Trophoblast cell (in vitro differentiated cells and primary cell): ENCODE measurements at regions not wholly inside any gene's neighbourhood (a gene's known extent, or its start where the extent isn't known, plus 50 kb on each side); places are given as distances from the start of the nearest gene placed in this dataset.
A peak's percentile ranks its signal among the peaks of the same experiment; 100 is the strongest.

Source experiments
- DNase-seq, 2 donors: peaks; one replicate each; pipeline ENCODE4 v3.0.0-alpha.2; 2016
- H2AFZ ChIP-seq: 2 replicates; pipeline ENCODE4 v1.6.1; 2013; ENCODE audit warnings: low read length, moderate library complexity, mild to moderate bottlenecking; ENCODE audit not compliant: insufficient read depth, poor library complexity
- H2AK5ac ChIP-seq: 2 replicates; pipeline ENCODE4 v1.6.1; 2013; ENCODE audit warnings: mild to moderate bottlenecking, low read length
- H2BK120ac ChIP-seq: 2 replicates; pipeline ENCODE4 v1.6.1; 2013; ENCODE audit warnings: low read length, mild to moderate bottlenecking, moderate library complexity; ENCODE audit not compliant: insufficient read depth, poor library complexity
- H2BK12ac ChIP-seq: 2 replicates; pipeline ENCODE4 v1.6.1; 2013; ENCODE audit warnings: mild to moderate bottlenecking, low read length, moderate library complexity
- H2BK5ac ChIP-seq: 2 replicates; pipeline ENCODE4 v1.6.1; 2013; ENCODE audit warnings: low read length, low read depth, moderate library complexity, mild to moderate bottlenecking; ENCODE audit not compliant: poor library complexity
- H3K14ac ChIP-seq: 2 replicates; pipeline ENCODE4 v1.6.1; 2013; ENCODE audit warnings: mild to moderate bottlenecking, low read length
- H3K18ac ChIP-seq: 2 replicates; pipeline ENCODE4 v1.6.1; 2013; ENCODE audit warnings: mild to moderate bottlenecking, low read length
- H3K23ac ChIP-seq: 2 replicates; pipeline ENCODE4 v1.6.1; 2013; ENCODE audit warnings: low read length
- H3K27ac ChIP-seq: 2 replicates; pipeline ENCODE4 v1.5.1; 2013; ENCODE audit warnings: low read depth, mild to moderate bottlenecking, inconsistent platforms, low read length, moderate library complexity
- H3K27me3 ChIP-seq: 2 replicates; pipeline ENCODE4 v1.6.1; 2013; ENCODE audit warnings: inconsistent platforms, mild to moderate bottlenecking, low read length, moderate library complexity; ENCODE audit not compliant: insufficient read depth
- H3K36me3 ChIP-seq, 2 experiments: 1 replicate in 1 of 2; 2 replicates in 1 of 2; pipeline ENCODE4 v1.6.1; 2013; ENCODE audit warnings: low read length in 2 of 2, mild to moderate bottlenecking in 2 of 2, moderate library complexity in 1 of 2; ENCODE audit not compliant: insufficient read depth in 2 of 2, control insufficient read depth in 1 of 2
- H3K4ac ChIP-seq: 2 replicates; pipeline ENCODE4 v1.6.1; 2013; ENCODE audit warnings: low read depth, mild to moderate bottlenecking, low read length, moderate library complexity
- H3K4me1 ChIP-seq, 2 experiments: 1 replicate in 1 of 2; 2 replicates in 1 of 2; pipeline ENCODE4 v1.6.1; 2013; ENCODE audit warnings: low read length in 2 of 2, mild to moderate bottlenecking in 2 of 2, moderate library complexity in 1 of 2; ENCODE audit not compliant: insufficient read depth in 2 of 2, control insufficient read depth in 1 of 2
- H3K4me2 ChIP-seq: 2 replicates; pipeline ENCODE4 v1.6.1; 2013; ENCODE audit warnings: inconsistent platforms, mild to moderate bottlenecking, low read length, moderate library complexity
- H3K4me3 ChIP-seq: 2 replicates; pipeline ENCODE4 v1.5.1; 2013; ENCODE audit warnings: mild to moderate bottlenecking, low read depth, low read length, inconsistent platforms
- H3K79me1 ChIP-seq: one replicate; pipeline ENCODE4 v1.6.1; 2013; ENCODE audit warnings: low read length
- H3K79me2 ChIP-seq: 2 replicates; pipeline ENCODE4 v1.6.1; 2013; ENCODE audit warnings: low read length, mild to moderate bottlenecking; ENCODE audit not compliant: control insufficient read depth, insufficient read depth, poor library complexity
- H3K9ac ChIP-seq: 2 replicates; pipeline ENCODE4 v1.6.1; 2013; ENCODE audit warnings: mild to moderate bottlenecking, low read length
- H3K9me3 ChIP-seq: 2 replicates; pipeline ENCODE4 v1.6.1; 2013; ENCODE audit warnings: low read depth, mild to moderate bottlenecking, control low read depth, inconsistent platforms, low read length; ENCODE audit not compliant: insufficient read depth
- H4K12ac ChIP-seq: 2 replicates; pipeline ENCODE4 v1.6.1; 2013; ENCODE audit warnings: low read depth, mild to moderate bottlenecking, low read length, moderate library complexity
- H4K8ac ChIP-seq: 2 replicates; pipeline ENCODE4 v1.6.1; 2013; ENCODE audit warnings: low read depth, mild to moderate bottlenecking, low read length, moderate library complexity
- H4K91ac ChIP-seq: one replicate; pipeline ENCODE4 v1.6.1; 2013; ENCODE audit warnings: low read depth, mild to moderate bottlenecking, low read length, moderate library complexity
- WGBS: extraction: QIAGEN DNeasy Blood & Tissue Kit; methylation state at CpG from one replicate; pipeline ENCODE4 v1.1.7; 2013; ENCODE audit warnings: missing lambda C conversion rate; ENCODE audit not compliant: insufficient read length, insufficient coverage; ENCODE audit errors: extremely low coverage; 5-methylcytosine and 5-hydroxymethylcytosine counted together

DNA sequence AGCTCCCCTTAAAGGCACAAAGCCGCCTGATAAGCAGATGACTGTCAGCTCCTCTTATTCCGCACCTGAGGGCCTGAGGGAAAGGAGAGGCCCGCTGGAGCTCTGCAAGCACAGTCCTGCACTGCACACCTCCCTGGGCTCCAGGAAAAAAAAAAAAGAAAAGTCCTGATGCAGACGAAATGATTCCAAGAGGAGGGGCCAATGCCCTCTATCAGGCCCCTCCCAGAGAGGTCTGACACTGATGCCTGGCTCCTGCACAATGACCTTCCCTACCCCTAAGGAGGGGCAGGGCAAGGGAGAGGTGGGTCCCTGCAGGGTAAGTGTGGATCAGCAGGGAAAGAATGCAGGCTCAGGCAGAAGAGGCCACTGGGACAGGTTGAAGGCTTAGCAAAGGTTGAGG is 572.7 kb downstream of the SOX6 start:
- H3K9me3 ChIP-seq, result no peaks in the 10 kb centered on the region
- no peak overlapping the region for H2AK5ac ChIP-seq
- no peaks in the 10 kb centered on the region for H3K79me1 ChIP-seq
- no peak for DNase-seq
- no peaks in the 10 kb centered on the region for H3K79me2 ChIP-seq
- no peak overlapping the region for H3K27ac ChIP-seq
- H2BK120ac ChIP-seq, result no peak overlapping the region
- H3K27me3 ChIP-seq, result no peaks in the 10 kb centered on the region
- no peaks in the 10 kb centered on the region for H3K36me3 ChIP-seq
- H3K4ac ChIP-seq, result no peak overlapping the region
- H2BK5ac ChIP-seq, result no peak overlapping the region
- H2AFZ ChIP-seq, result no peak overlapping the region
- H3K18ac ChIP-seq, result no peak overlapping the region
- no peak overlapping the region for H3K4me2 ChIP-seq
- H3K9ac ChIP-seq, result no peak overlapping the region
- H3K4me1 ChIP-seq, result peaks cover 0 to 3% of the 10 kb centered on the region in 2 experiments
- H3K23ac ChIP-seq, result no peak overlapping the region
- H3K4me3 ChIP-seq, result no peak overlapping the region
- H3K14ac ChIP-seq, result no peak overlapping the region
- no peak overlapping the region for H4K8ac ChIP-seq
- H4K91ac ChIP-seq, result no peak overlapping the region
- H4K12ac ChIP-seq, result no peak overlapping the region
- no CpG with 5 or more reads among the region's 4 CpGs for WGBS
- H2BK12ac ChIP-seq, result no peak overlapping the region

GRCh38 chr11:15793043-15793996 is 563.0 kb downstream of the SOX6 start:
- H3K36me3 ChIP-seq, result no peaks in the 10 kb centered on the region
- H3K4me2 ChIP-seq, result no peak overlapping the region

GRCh38 chr11:15794361-15795150 is 561.8 kb downstream of the SOX6 start:
- no peak for DNase-seq
- WGBS, result no CpG with 5 or more reads among the region's 3 CpGs

More at GRCh38 chr11:15793043-15793996, 563.0 kb downstream of the SOX6 start:
- no peak overlapping the region for H3K9ac ChIP-seq
- no peak overlapping the region for H2BK5ac ChIP-seq
- no peak overlapping the region for H3K23ac ChIP-seq
- no peaks in the 10 kb centered on the region for H3K9me3 ChIP-seq
- H3K27ac ChIP-seq, result no peak overlapping the region
- no peak overlapping the region for H3K14ac ChIP-seq
- no peak overlapping the region for H3K4me3 ChIP-seq
- H3K4ac ChIP-seq, result no peak overlapping the region
- H4K8ac ChIP-seq, result no peak overlapping the region
- no peaks in the 10 kb centered on the region for H3K4me1 ChIP-seq
- H2BK12ac ChIP-seq, result no peak overlapping the region
- no peak overlapping the region for H2AFZ ChIP-seq
- no peak overlapping the region for H3K18ac ChIP-seq
- H2BK120ac ChIP-seq, result no peak overlapping the region
- H3K79me2 ChIP-seq, result no peaks in the 10 kb centered on the region
- no peak overlapping the region for H4K12ac ChIP-seq
- DNase-seq, result peak in 1 of 2 donors; percentile 67
- no peak overlapping the region for H4K91ac ChIP-seq
- no CpG with 5 or more reads among the region's 5 CpGs for WGBS
- no peak overlapping the region for H2AK5ac ChIP-seq
- H3K79me1 ChIP-seq, result no peaks in the 10 kb centered on the region
- H3K27me3 ChIP-seq, result no peaks in the 10 kb centered on the region

DNA sequence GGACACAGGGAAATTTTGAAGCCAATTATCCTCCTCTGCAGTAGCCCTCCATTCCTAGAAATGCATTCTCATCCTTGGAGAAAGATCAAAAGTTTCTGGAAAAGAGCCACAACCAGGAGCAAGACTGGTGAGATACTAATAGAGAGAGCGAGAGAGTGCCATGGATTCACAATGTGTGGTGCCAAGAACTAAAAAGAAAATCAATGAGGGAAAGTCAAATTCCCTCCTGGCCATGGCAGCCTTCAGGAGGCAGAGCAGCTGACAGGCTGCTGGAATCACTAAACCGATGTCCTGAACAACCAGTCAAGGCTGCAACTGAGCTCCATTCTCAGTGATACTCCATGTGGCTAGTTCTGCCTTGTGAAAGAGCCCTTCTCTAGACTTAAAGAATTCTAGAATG is 561.0 kb downstream of the SOX6 start:
- WGBS, result no CpG with 5 or more reads among the region's 2 CpGs
- no peak overlapping the region for H2BK12ac ChIP-seq
- no peak overlapping the region for H3K23ac ChIP-seq
- no peaks in the 10 kb centered on the region for H3K36me3 ChIP-seq
- no peak overlapping the region for H3K9ac ChIP-seq
- no peak overlapping the region for H3K27ac ChIP-seq
- no peaks in the 10 kb centered on the region for H3K27me3 ChIP-seq
- H4K91ac ChIP-seq, result no peak overlapping the region
- H4K8ac ChIP-seq, result no peak overlapping the region
- H2BK5ac ChIP-seq, result no peak overlapping the region
- no peak overlapping the region for H2BK120ac ChIP-seq
- no peak overlapping the region for H3K14ac ChIP-seq
- no peak for DNase-seq
- H3K4ac ChIP-seq, result no peak overlapping the region
- peaks cover 0 to 5% of the 10 kb centered on the region in 2 experiments for H3K4me1 ChIP-seq
- no peak overlapping the region for H2AK5ac ChIP-seq
- no peaks in the 10 kb centered on the region for H3K79me1 ChIP-seq
- no peak overlapping the region for H3K4me3 ChIP-seq
- no peaks in the 10 kb centered on the region for H3K9me3 ChIP-seq
- no peak overlapping the region for H3K4me2 ChIP-seq
- no peaks in the 10 kb centered on the region for H3K79me2 ChIP-seq
- H4K12ac ChIP-seq, result no peak overlapping the region
- H3K18ac ChIP-seq, result no peak overlapping the region
- no peak overlapping the region for H2AFZ ChIP-seq

More at GRCh38 chr11:15794361-15795150, 561.8 kb downstream of the SOX6 start:
- no peaks in the 10 kb centered on the region for H3K79me2 ChIP-seq
- no peak overlapping the region for H2AK5ac ChIP-seq
- no peak overlapping the region for H4K91ac ChIP-seq
- H2BK120ac ChIP-seq, result no peak overlapping the region
- H3K27ac ChIP-seq, result no peak overlapping the region
- no peak overlapping the region for H2AFZ ChIP-seq
- H3K4me2 ChIP-seq, result no peak overlapping the region
- no peak overlapping the region for H3K14ac ChIP-seq
- H3K9me3 ChIP-seq, result no peaks in the 10 kb centered on the region
- no peak overlapping the region for H3K4me3 ChIP-seq
- no peak overlapping the region for H4K8ac ChIP-seq
- no peak overlapping the region for H3K4ac ChIP-seq
- no peak overlapping the region for H4K12ac ChIP-seq
- no peak overlapping the region for H3K18ac ChIP-seq
- H2BK5ac ChIP-seq, result no peak overlapping the region
- H3K36me3 ChIP-seq, result no peaks in the 10 kb centered on the region
- no peaks in the 10 kb centered on the region for H3K79me1 ChIP-seq
- no peaks in the 10 kb centered on the region for H3K4me1 ChIP-seq
- H2BK12ac ChIP-seq, result no peak overlapping the region
- H3K9ac ChIP-seq, result no peak overlapping the region
- H3K23ac ChIP-seq, result no peak overlapping the region
- H3K27me3 ChIP-seq, result no peaks in the 10 kb centered on the region
